GM21717 (cell line): ENCODE measurements at regions not wholly inside any gene's neighbourhood (a gene's known extent, or its start where the extent isn't known, plus 50 kb on each side); places are given as distances from the start of the nearest gene placed in this dataset.

Experiments
- ATAC-seq: cut with Tn5 transposase; IDR thresholded peaks from one replicate; pipeline ENCODE4 v1.9.1; 2021; ENCODE audit warnings: mild to moderate bottlenecking, moderate library complexity; ENCODE audit not compliant: unreplicated experiment

DNA sequence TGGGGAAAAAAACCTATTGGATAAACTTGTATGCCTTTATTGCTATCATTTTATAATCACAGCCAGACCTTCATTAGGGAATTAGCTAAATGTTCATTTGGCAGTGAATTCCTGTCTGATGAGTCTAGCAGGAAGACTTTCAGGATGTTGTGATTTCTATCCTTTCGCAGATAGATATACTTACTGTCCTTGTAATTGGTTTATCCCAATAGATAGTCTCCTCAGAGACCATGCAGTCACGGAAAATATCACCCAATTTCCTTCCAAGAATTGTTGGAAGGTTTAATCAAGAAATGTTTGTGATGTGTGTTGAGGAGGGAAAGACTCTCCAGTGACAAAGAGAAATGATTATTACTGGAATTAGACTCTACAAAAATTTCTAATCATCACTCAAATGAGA is 1937.9 kb upstream of the WWC1 start:
- ATAC-seq, result no peak

- no peak for ATAC-seq
These were observed 1937.1 kb upstream of the WWC1 start for GRCh38 chr5:166354332-166354731.

DNA sequence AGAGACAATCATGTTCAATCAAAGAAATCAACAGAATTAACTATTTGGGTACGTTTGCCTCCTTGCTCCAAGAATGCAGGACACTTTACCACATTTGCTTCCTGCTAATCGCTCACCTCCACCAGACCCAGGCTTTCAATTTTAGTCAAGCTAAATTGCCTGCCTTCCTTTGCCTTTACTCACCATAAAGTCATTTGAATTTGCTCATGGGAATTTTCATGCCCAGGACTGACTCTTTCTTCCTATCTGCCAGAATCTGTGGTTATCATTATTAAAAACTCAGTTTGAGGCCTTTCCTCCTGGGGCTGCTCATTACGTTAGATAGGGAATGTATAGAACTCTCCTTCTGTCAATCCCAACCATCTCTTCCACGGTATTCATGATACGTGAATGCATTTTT is 1935.3 kb upstream of the WWC1 start:
- ATAC-seq, result no peak

DNA sequence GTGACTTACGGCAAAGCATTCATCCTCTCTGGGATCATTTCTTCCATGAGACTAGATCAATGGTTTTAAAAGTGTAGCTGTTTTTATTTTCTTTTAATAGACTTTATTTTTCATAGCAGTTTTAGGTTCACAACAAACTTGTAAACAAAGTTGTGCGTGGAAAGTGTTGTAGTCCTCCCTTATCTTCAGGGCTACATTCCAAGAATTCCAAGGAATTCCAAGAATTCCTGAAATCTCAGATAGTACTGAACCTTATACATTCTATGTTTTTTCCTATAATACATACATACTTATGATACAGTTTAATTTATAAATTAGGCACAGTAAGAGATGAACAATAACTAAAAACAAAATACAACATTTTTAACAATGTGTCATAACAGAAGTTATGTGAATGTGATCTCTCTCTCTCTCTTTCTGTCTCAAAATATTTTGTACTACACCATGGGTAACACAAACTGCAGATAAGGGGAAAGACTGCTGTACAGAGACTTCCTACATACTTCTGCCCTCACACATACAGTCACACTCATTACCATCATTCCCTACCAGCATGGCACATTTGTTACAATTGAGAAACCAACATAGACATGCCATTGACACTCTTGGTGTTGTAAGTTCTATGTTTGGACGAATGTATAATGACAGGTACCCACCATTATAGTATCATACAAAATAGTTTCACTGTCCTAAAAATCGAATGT is 1933.2 kb upstream of the WWC1 start:
- ATAC-seq, result no peak

DNA sequence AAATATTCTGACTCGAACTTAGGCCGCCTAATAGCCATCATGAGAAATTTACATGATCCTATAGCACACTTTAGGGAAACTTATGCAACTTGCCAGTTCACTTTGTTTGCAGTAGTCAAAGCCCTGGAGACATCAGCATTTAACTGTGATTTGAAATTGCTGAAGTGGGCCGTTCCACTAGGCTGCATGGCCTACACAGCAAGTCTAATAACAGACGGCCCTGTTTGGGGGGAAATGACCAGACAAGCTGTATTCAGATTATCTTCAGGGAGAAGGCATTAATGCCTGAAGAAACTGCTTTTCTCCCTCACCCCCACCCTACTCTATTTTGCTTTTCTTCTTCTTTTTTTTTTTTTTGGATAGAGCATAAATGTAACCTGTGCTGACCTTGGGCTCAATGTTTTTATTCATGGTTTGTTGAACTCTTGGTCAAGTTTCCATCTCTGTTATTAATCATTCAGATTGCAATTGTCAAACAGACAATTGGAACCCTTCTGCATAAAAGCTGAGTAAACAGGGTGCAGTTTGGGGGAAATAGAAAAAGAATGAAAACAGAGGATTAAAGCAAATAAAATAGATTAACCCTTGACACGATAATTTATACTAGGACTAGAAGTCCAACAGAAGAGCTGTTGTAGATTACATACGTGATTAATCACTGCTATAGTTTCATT is 1928.2 kb upstream of the WWC1 start:
- no peak for ATAC-seq

- ATAC-seq, result no peak
These were observed 1926.3 kb upstream of the WWC1 start for GRCh38 chr5:166365164-166365563.

GRCh38 chr5:166367391-166367790 is 1924.1 kb upstream of the WWC1 start:
- ATAC-seq, result no peak

GRCh38 chr5:166369346-166369745 is 1922.1 kb upstream of the WWC1 start:
- ATAC-seq, result no peak

DNA sequence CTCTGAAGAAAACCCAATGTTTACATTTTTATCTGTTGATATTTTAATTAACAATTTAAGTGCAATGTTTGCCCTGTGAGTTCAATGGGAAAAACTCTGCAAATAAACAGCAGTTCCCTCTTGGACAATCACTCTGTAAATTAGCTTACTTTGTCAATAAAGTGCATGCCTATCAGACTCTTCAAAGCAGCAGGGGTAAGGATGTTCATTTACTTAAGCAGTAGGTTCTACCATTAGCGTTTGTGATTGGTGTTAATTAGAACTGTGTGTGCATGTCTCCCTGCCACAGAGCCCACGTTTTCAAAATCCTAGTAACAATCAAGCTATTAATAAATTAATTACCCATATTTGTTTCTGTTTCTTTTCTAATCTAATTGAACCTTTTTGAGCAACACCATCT is 1921.6 kb upstream of the WWC1 start:
- no peak for ATAC-seq

DNA sequence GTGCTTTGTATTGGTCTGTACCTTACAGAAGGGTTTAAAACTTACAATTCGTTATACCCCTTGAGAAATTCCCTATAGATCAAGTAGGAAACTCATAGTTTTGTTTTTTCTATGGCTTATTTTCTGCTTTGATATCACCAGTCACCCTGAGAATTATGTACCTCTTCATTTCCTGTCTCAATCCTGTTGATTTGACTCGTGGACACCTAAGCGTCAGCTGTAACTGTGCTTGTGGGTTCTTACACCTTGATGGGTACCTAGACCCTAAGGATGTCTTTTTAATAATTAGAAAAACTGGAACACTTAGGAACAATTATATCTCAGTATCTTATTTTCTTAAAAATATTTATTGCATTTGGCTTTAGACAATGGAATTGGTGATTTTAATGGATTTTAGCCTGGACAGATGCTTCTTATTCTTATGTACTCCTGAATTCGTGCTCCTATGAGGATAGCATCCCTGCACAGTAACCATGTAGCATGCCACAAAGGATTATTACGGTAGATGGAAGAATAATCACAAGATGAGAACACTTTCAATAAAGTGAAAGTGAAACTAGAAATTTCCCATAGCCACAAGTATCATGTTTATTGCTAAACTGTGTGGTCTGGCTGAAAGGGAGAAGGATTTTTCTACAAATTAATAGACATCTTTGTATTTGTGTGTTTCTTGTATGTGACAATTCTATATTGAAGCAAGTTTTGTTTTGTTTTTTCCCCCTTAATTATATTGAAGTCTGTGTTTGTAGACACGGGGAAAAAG is 1920.3 kb upstream of the WWC1 start:
- ATAC-seq, result no peak

- ATAC-seq, result no peak
These were observed 1917.6 kb upstream of the WWC1 start for GRCh38 chr5:166373817-166374216.

DNA sequence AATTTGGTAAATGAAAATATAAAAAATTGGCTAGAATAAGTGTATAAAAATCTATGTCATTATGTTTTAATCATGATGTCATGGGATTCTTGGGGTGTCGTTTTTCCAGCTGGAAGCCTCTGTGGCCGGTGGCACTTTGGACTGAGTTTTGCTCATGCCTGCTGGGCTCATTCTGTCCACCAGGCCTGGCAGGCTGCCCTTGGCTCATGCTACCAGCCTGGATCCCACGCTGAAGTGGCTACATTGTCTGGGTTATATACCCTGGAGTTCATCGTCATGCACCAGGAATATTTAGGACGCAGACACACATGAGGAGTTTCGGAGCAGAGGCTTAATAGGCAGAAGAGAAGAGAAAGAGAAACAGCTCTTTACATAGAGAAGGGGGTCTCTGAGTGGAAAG is 1913.7 kb upstream of the WWC1 start:
- ATAC-seq, result no peak

GRCh38 chr5:166379517-166379916 is 1911.9 kb upstream of the WWC1 start:
- ATAC-seq, result no peak

DNA sequence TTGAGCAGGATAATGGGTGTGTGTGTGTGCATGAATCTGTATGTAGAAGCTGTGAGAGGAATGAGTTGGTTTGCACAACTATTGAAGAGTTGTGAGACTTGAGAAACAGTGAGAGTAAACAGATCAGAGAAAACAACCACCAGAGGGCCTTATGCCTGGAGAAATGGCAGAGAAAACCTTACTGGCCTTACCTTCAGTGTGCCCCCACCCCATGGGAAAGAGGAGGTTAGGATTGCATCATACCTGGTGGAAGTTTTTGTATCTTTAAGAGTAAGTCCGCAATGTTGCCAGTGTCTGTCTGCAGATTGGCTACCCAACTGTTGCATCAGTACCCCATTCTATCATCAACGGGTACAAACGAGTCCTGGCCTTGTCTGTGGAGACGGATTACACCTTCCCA is 1909.4 kb upstream of the WWC1 start:
- ATAC-seq, result no peak

GRCh38 chr5:166398131-166398530 is 1893.3 kb upstream of the WWC1 start:
- no peak for ATAC-seq

GRCh38 chr5:166399781-166400180 is 1891.7 kb upstream of the WWC1 start:
- no peak for ATAC-seq

DNA sequence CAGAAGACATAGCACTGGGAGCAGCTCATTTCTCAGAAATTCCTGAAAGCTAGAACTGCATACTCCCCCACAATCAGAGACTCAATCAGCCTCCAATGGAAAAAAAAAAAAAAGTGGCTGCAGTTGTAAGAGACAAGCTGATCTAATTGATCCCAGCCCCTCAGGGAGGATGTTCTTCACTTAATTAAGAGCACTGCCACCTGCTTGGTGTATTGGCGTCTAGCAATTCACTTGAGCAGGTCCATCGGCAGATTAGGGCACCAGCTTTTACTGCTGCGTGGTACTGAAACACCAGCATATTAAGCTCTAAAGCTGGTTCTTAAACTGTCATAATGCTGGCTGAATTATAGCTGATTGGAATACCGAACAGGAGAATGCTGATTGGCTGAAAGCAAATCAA is 1890.1 kb upstream of the WWC1 start:
- ATAC-seq, result no peak

DNA sequence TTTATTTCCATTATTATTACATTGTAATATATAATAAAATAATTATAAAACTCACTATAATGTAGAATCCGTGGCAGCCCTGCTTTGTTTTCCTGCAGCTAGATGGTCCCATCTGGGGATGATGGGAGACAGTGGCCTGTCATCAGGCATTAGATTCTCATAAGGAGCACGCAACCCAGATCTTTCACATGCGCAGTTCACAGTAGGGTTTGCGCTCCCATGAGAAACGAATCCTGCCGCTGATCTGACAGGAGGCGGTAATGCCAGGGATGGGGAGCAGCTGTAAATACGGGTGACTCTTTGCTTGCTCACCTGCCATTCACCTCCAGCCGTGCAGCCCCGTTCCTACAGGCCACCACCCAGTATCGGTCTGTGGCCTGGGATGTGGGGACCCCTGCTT is 1879.3 kb upstream of the WWC1 start:
- no peak for ATAC-seq

DNA sequence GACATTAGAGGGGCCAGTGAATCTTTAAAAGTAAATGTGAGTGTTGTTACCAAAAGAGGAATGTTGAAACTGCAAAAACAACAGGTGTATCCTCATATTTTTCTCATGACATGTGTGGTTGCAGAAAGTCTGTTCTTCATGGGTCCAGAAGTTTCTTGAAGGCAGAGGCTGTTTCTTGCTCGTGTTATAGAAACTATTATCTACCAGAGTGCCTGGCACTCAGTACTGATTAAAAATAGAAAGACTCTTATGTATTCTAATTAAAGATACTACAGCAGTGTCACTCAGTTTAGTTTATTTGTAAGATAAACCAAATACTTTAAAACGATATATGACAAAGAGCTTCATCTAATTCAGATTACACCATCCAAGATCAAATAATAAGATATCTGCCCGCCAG is 1864.2 kb upstream of the WWC1 start:
- ATAC-seq, result no peak

DNA sequence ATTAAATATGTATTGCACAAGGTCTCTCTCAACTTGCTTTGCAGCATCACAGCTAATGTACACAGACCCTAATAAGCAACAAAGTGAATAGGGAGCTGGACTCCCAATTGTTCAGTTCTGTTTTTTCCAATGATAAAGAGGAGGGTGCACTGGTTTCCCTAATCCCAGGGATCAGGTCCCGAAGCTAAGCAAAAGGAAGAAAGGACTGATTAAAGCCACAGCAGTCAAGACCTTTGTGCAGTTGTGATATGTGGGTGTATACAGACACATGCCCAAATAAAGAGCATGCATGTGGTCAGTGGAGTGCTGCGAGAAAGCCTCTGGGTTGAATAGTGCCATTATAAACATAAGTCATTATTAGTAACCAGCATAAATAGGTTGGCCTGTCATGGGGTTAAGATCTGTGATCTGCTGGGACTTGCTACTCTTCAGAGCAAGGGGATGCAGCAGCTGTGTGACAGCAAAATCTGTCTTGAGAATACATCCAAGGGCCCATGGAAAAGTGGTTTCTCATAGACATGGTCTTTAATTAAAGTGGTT is 1863.1 kb upstream of the WWC1 start:
- no peak for ATAC-seq

DNA sequence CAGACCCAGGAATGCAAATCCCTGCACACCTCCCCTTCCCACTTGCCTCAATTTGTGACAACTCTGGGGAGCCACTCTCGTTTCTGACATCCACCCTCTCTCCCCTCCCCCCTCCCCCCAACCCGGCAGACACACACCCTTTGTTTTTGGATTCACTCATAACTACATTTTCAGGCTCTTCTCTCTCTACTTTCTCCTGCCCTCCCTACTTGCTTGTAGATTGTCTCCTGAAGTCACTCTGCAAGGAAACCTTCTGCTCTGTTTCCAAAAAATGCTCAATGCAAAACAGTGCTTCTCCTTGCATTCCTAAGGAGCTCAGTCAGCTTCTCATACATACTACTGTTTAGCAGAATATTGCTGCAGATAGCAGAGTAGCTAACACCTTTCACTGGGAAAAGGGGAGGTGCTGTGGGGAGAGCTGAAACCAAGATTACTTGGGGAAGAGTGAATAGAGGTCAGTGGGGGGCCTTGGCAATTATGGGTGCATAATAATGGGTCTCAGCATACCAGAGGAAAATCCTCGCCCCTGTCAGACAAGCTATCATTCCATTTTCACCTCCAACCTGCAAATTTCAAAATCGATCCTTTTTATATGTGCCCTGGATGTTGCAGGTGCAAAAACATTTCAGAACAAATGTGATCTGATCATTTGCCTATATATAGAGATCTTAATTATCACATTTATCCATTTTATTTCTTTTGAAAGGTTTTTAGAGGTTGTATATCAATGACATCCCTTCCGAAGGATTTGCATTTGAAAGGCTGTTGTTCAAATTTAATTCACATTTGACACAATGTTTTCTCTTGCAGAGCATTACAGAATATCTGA is 1860.7 kb upstream of the WWC1 start:
- no peak for ATAC-seq
